ENCODE measurements at regions not wholly inside any gene's neighbourhood (a gene's known extent, or its start where the extent isn't known, plus 50 kb on each side); places are given as distances from the start of the nearest gene placed in this dataset.
"Not testable (repeated sequence)": the region's sequence is repeated elsewhere in the genome, so short reads cannot be mapped to it uniquely, and the experiment has no call there.

DNA sequence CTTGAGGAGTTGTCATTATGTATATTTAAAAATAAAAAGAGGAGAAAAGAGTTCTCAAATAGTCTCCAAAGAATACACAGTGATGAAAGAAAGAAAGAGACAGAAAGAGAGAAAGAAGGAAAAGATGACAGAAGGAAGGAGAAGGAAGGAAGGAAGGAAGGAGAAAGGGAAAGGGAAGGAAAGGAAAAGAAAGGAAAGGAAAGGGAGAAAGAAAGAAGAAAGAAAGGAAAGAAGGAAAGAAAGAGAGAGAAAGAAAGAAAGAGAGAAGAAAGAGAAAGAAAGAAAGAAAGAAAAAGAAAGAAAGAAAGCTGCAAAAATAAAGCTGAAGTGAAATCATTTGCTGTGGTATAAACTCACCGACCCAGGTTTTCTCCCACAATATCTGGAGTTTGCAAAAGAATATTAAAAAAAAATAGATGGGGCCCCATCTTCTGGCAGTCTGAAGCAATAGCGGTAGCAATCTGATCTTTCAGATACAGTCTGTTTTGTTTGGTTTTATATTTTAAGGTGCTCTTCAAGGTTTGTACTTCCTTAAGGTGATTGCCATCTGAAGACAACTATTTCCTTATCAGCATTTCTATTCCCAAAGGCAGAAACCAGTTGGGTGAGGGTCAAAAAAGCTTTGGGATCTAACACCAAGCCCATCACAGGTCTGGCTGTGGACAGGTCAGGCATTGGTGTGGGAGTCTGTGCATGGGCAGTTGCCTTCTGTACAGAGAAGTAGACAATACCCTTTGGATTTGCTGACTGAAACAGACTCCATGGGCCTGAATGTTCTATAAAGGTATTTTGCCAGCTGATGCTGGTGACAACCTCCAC lies 160.4 kb downstream of the CPEB2 start:
- no peak for DNase-seq (ENCODE audit: low read depth in 1 of 2, low spot score in 1 of 2)

DNA sequence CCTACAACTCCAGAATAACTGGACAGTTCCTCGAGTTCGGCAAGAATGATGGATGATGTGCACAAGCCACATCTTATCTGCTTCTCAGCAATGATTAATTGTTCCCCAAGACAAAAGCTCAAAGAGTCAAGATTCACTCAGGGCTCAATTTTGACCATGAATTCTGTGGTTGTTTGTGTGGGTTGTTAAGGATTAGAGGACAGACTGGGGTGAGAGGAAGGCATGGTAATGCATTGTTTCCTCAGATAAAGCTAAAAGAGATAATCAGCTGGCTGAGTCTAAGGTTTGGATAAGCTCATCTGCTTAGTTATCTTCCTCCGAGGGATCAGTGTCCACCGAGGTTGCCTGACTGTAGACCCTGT lies 161.0 kb downstream of the CPEB2 start:
- DNase-seq (ENCODE audit: low read depth in 1 of 2, low spot score in 1 of 2): no peak

DNA sequence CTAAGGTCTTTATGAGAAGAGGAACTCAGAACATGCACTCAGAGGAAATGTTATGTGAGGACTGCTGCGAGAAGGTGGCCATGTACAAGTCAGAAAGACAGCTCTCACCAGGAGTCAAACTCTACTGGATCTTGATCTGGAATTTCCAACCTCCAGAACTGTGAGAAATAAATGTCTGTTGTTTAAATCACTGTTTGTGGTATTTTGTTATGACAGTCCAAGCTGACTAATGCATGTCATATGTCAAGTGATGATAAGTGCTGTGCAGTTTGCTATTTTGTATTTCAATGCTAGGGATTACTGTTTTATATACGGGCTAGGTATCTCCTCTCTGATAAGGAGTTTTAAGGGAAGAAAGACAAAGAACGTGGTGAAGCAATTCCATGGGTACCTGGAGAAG lies 162.3 kb downstream of the CPEB2 start:
- DNase-seq (ENCODE audit: low read depth in 1 of 2, low spot score in 1 of 2): no peak

DNA sequence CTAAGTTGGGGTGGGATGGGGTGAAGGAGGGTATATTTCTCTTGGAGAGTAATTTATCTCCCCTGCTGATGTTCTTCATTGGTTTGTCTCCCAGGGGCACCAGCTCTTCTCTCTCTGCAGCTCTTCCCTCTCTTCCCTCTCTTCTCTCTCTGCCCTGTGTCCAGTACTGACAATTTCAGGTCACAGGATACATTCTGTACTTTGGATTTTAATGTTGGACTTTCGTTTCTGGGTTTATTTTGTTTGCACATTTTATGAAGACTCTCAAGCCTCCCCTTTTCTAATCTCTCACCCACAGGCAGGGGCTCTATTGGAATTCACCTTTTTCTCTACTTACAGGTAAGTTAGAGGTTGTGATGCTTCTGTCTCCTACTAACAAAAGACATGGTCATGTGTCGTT lies 165.5 kb downstream of the CPEB2 start:
- no peak for DNase-seq (ENCODE audit: low read depth in 1 of 2, low spot score in 1 of 2)

DNA sequence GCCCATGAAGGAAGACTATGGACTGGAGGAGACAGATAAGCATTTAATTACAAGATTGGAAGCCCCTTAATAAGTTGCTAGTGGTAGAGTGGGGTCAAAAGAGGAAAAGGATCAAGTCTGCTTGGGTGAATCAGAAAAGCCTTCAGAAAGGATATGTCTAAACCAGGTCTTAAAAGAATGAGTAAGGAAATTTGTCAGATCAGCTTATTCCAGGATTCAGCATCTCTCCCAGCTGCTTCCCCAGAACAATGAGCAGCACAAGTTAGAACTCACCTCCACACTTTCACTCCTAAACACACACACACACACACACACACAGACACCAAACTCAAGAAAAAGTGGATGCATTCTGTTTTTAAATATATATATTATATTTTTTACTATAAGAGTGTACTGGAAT lies 166.5 kb downstream of the CPEB2 start:
- no peak for DNase-seq (ENCODE audit: low read depth in 1 of 2, low spot score in 1 of 2)

DNA sequence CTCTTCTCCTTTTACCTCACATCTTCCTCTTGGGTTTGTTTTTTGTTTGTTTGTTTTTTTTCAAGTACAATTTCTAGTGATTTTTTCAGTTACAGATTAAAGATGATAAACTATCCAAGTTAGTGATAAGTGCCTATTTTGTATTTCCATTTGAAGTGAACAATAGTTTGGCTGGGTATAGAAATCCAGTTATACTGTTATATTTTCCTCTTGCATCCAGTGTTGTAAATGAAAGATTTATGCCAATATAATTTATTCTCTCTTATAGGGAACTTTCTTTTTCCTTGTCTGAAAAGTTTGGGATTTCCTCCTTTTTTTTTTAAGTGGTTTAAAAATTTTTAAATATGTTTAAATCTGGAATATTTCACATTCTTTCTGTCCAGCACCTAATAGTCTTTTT lies 169.4 kb downstream of the CPEB2 start:
- DNase-seq (ENCODE audit: low read depth in 1 of 2, low spot score in 1 of 2): no peak

DNA sequence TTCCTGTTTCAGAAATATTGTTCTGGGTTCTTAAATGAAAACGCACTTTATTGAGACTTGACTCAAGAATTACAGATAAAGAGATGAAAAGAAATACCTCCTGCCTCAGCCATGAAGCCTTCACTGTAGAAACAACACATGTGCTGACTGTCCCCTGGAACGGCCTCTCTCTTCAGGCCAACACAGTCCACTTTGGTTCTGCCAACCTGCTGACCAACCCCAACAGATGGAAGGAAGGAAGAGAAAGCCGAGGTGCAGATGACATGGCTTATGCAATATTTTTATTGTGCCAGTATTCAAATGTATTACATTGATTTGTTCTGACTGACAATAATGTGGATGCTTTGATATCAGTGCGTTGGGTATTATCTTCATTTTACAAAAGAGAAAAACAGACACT lies 171.0 kb downstream of the CPEB2 start:
- DNase-seq (ENCODE audit: low read depth in 1 of 2, low spot score in 1 of 2): no peak

DNA sequence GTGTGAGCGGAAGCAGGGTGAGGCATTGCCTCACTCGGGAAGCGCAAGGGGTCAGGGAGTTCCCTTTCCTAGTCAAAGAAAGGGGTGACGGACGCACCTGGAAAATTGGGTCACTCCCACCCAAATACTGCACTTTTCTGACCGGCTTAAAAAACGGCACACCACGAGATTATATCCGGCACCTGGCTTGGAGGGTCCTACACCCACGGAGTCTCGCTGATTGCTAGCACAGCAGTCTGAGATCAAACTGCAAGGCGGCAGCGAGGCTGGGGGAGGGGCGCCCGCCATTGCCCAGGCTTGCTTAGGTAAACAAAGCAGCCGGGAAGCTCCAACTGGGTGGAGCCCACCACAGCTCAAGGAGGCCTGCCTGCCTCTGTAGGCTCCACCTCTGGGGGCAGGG lies 171.9 kb downstream of the CPEB2 start:
- DNase-seq (ENCODE audit: low read depth in 1 of 2, low spot score in 1 of 2): not testable (repeated sequence)

DNA sequence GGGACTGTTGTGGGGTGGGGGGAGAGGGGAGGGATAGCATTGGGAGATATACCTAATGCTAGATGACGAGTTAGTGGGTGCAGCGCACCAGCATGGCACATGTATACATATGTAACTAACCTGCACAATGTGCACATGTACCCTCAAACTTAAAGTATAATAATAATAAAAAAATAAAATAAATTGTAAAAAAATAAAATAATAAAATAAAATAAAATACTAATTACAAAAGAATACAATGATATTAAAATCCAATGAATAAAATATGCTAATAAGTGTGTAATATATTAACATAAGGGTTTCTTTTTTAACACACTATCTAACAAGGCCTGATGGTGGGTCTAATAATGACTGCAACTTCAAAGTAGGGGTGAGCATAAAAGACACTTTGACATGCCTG lies 177.6 kb downstream of the CPEB2 start:
- DNase-seq (ENCODE audit: low read depth in 1 of 2, low spot score in 1 of 2): not testable (repeated sequence)

DNA sequence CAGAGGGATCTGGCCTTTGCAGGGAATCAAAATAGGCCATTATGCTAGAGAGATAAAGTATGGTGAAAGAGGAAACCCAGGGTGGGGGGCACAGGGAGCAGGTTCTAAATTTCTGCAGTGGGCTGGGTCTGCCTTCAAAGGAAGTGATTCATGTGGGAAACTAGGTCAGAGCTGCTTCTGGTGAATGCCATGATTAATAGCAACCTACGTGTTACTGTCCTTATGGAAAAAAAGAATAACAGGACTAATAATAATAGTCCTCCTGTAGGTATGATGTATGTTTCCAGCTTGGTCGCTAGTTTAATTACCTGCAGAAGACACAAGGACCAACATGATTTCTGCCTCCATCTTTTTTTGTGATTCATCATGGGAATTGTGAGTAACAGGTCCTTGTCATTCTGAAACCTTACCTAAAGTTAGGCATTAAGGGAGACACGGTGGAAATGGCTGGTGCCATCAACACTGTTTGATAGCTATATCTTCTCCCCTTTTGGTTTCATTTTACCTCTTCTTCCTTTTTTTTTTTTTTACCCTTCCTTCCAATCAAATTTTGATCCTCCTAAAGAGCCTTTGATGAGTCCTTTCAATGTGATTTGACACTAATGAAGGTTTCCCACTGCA lies 180.4 kb downstream of the CPEB2 start:
- no peak for DNase-seq (ENCODE audit: low read depth in 1 of 2, low spot score in 1 of 2)

DNA sequence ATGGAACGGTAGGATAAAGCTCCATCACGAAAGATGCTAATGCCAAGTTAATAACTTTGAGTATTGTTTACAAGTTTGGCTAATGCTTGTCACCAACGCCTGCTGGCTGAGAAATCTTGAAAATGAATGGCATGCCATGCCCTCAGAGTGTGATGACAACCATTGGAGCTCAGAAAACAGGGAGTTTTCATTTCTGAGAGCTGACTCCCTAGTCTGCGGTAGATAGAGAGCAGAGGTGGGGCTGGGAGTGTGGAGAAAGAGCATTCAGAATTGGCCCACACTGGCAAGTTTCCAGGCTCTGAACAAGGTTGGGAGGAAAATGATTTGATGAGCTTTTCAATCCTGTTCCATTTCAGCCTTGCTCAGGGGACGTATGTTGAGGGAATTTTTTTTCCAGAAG lies 183.9 kb downstream of the CPEB2 start:
- DNase-seq (ENCODE audit: low read depth in 1 of 2, low spot score in 1 of 2): no peak

DNA sequence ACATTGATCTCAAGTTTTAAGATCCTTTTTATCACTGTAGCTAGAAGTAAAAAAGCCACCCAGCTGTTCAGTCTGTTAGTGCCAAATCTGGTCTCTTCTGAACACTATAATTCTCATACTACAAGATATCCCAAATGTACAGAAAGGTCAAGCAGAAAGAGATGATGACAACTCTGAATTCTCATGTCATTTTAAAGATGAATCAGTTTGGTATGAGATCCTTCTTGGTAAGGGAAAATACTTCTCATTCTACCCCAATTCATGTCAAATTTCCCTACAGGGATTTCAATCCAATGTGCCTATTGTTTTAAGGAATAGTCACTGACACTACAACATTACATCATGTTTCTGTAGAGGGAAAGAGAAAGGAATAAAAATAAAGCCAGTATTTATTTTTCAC lies 184.5 kb downstream of the CPEB2 start:
- DNase-seq (ENCODE audit: low read depth in 1 of 2, low spot score in 1 of 2): no peak

DNA sequence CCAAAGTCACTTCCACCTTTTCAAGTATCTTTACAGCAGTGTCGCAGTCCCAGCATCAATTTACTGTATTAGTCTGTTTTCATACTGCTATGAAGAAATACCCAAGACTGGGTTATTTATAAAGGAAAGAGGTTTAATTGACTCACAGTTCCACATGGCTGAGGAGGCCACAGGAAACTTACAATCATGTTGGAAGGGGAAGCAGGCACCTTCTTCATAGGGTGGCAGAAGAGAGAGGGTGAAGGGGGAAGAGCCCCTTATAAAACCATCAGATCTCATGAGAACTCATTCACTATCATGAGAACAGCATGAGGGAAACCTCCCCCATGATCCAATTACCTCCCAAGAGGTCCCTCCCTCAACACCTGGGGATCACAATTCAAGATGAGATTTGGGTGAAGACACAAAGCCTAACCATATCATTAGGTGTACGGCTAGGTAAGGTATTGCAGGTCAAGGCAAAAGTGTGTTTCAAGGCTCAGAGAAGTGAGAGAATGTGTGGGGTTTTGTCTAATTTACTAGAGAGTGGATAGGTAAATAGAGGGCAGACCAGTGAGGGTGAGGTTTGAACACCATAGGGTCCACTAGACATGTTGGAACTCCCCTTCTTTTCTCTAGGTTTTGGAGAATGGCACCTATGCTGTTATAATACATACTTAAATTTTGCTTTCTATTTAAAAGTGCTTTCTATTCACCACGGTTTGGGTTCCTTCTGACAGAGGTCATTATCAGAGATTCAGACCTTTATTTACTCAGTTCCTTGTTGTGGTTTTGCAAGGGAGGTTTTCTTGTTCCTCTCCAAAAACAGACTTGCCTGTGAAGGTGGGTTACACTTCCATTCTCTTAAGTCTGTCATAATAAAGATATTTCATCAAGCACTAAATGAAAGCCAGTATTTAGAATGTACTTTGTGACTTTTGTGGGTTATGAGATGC lies 186.6 kb downstream of the CPEB2 start:
- no peak for DNase-seq (ENCODE audit: low read depth in 1 of 2, low spot score in 1 of 2)

DNA sequence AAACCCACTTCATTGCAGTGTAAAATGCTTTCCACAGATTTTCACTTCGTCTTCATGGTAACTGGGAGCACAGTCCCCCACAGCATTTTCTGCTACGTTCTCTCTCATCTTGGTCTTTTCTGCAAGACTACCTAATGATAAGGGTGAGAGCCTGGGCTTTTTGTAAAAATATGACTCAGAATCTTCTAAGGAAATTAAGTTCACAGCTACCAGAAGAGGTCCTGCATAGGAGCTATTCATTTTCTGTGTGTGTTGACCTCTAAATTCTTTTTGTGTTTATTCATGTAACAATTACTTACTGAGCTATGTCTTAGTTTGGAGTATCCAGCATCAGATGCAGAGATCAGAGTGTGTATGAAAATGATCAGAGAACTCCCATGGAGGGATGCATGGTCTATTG lies 192.2 kb downstream of the CPEB2 start:
- no peak for DNase-seq (ENCODE audit: low read depth in 1 of 2, low spot score in 1 of 2)

DNA sequence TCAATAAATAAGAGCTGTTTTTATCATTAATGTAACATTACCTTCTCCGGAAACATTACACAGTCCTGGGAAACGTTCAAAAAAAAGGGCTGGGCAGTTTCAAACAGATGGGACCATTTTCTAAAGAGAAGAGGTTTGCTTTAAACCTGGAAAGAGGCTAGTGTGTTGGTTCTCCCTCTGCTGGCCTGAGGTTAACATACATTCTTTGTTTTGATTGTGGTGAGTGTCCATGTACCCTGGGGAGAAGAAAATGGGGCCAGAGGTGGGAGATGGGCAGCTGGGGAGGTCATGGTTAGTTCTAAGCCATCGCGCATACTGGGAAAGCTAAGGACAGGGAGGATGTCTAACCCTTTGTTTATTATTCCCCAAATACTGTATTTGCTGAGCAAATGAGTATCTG lies 194.7 kb downstream of the CPEB2 start:
- no peak for DNase-seq (ENCODE audit: low read depth in 1 of 2, low spot score in 1 of 2)

DNA sequence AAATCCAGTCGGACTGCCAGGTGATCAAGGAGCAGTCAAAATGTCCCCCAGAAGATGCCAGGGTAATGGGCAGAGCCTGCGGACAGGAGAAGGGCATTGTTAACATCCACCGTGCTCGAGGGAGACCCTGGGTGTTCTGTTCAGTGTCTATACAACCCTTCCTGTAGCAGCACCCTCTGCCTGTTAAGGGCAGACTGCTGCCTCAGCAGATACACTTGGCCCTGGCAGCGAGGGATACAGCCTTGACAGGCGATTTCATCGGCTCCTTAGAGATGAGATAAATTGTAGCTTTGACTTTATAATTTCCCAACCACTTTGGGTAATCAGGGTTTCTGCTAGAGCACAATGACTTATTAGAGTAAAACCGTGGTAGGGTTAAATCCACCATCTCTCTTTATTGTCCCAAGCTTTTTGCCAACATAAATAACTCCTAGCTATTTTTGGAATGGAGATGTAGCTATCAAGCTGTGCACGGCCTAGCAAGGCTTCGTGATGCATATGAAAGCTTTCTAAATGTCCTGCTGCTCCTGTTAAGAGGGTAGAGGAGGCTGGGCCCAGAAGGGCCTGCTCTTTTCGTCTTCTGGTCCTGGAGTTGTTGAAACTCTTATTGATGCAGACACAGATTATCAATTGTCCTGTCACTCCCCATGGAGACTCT lies 195.9 kb downstream of the CPEB2 start:
- DNase-seq (ENCODE audit: low read depth in 1 of 2, low spot score in 1 of 2): no peak

DNA sequence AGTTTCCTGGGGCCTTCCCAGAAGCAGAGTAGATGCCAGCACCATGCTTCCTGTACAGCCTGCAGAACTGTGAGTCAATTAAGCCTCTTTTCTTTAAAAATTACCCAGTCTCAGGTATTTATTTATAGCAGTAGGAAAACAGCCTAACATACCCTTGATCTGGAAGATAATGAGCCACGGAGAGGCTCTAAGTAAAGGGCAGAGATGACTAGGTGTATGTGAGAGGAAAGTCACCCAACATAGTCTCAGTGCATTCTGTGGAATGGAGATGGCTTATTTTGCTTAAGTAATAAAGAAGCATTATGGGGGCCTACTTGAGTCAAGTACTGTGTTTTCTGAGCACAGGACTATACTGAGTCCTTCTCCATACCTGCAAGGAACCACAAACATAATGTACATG lies 199.5 kb downstream of the CPEB2 start:
- no peak for DNase-seq (ENCODE audit: low read depth in 1 of 2, low spot score in 1 of 2)

DNA sequence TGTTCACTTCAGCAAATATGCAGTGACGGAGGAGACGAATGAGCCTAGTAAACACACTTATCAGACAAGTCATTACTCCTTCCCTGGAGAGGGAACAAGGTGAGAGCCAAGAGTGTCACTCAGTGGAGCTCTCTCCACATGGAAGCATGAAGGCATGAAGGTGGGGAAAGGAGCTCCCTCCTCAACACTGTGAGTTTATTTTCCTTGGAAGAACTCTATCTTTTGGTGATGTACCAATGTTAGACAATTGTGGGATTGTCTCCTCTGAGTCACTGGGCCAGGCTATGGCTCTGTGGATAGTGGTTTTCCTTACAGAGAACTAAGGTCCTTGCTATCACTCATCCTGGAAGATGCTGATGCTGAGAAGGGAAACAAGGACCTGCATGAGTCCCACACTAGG lies 200.2 kb downstream of the CPEB2 start:
- DNase-seq (ENCODE audit: low read depth in 1 of 2, low spot score in 1 of 2): no peak

DNA sequence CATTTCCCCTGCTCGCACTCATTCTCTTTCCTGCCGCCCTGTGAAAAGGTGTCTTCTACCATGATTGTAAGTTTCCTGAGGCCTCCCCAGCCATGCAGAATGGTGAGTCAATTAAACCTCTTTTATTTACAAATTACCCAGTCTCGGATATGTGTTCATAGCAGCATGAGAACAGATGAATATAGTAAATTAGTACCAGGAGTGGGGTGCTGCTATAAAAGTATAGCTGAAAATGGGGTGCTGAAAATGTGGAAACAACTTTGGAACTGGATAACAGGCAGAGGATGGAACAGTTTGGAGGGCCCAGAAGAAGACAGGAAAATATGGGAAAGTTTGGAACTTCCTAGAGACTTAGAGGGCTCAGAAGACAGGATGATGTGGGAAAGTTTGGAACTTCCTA lies 204.2 kb downstream of the CPEB2 start:
- not testable (repeated sequence) for DNase-seq (ENCODE audit: low read depth in 1 of 2, low spot score in 1 of 2)

DNA sequence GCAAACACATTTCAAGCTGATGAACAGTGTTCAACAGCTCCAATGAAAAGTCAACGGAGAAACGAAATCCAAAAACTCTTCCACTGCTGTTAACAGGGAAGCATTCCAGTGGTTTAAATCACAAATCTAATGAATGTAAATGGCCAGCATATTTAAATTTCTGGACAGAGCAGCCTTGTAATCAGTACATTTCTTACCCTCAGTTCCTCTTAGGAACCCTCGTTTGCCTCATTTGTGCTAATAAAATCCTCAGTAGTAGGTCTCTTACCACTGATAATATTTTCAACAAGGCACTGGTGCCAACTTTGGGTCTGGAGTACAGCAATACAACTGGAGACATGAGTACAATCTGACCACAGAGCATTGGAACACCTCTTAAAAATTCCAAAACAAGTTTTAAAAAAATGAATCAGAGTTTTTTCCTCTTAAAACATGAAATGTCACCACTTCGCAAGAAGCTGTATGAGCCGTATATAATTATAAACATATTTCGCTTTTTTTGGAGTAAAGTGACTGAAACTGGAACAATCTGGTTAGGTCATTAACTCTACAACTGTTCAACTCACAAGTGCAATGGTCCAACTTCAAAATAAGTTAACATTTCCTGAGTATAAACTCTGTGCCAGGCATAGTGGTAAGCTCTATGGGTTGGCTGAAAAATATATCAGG lies 211.2 kb downstream of the CPEB2 start:
- no peak for DNase-seq (ENCODE audit: low read depth in 1 of 2, low spot score in 1 of 2)

DNA sequence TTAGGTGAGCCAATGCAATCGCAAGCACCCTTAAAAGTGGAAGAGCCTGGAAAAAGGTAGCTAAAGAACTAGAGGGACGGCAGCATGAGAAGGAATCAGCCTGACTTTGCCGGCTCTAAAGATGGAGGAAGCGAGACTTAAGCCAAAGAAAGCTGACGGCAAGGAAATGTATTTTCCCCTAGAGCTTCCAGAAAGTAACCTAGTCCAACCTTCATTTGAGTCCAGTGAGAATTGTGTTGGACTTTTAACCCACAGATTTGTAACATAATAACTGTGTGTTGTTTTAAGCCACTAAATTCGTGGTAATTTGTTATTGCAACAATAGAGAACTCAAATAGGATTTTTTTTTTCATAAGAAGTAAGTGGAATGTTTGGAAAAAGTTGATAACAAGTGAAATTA lies 212.7 kb upstream of the C1QTNF7 start:
- DNase-seq (ENCODE audit: low read depth in 1 of 2, low spot score in 1 of 2): no peak

Measured in activated T-helper 1 cell treated with anti-CD3 and anti-CD28 coated beads, Interleukin-2, amount 50 U/mL, for 16 hours (primary cell).